ENCODE measurements at regions not wholly inside any gene's neighbourhood (a gene's known extent, or its start where the extent isn't known, plus 50 kb on each side); places are given as distances from the start of the nearest gene placed in this dataset.

DNA sequence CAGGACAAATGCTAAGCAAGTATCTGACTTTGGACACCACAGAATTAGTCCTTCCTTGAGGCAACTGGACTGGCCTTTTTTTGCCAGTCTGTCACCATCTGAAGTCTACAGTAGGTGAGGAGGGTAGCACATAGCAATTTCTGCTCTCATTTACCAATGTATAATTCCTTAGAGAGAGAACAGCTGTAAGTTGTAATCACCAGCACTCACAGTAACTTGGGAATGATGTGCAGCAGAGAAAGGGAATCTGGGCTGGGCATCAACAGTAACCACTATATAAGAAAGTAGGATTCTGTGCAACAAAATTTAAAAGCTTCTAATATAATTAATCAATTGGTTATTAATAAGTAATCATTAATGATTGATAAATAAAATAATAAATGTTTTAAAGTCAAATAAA lies 86.3 kb upstream of the FAT3 start:
- Histone ChIP-seq H3K36me3 (ENCODE audit: control insufficient read depth, insufficient read depth, low read length) (no peaks in the 10 kb centered on the region), H3K4me2 (ENCODE audit: low read depth, low read length) (no peak overlapping the region), H3K56ac (ENCODE audit: extremely low read depth, insufficient read depth, low read length) (no peak overlapping the region), H3K9me3 (ENCODE audit: control insufficient read depth, insufficient read depth, low read length) (no peaks in the 10 kb centered on the region), H3K27me3 (ENCODE audit: control insufficient read depth, insufficient read depth, low read length) (no peaks in the 10 kb centered on the region), H4K8ac (ENCODE audit: low read depth in 2 of 2, low read length in 2 of 2) (no peak overlapping the region), H3K4me3 (ENCODE audit: insufficient read depth, low read depth, low read length) (no peak overlapping the region), H3K14ac (replicated peaks; ENCODE audit: low read depth, low read length) (no peak overlapping the region), H3K23ac (ENCODE audit: low read depth, low read length) (no peak overlapping the region), H3K9ac (ENCODE audit: low read depth, low read length) (no peak overlapping the region), H4K5ac (ENCODE audit: low read depth, low read length) (no peak overlapping the region), H3K4ac (ENCODE audit: low read depth, low read length) (no peak overlapping the region), H2AK9ac (replicated peaks; ENCODE audit: low read depth, low read length, poor library complexity) (no peak overlapping the region), H4K20me1 (ENCODE audit: insufficient read depth, low read length) (no peaks in the 10 kb centered on the region), H2BK15ac (ENCODE audit: low read depth, low read length) (no peak overlapping the region), H3K4me1 (ENCODE audit: control insufficient read depth, insufficient read depth, low read length) (no peaks in the 10 kb centered on the region), H2AK5ac (ENCODE audit: low read depth, low read length) (no peak overlapping the region), H2BK5ac (ENCODE audit: low read depth, low read length, poor library complexity, severe bottlenecking) (no peak overlapping the region), H2BK120ac (ENCODE audit: low read depth, low read length) (no peak overlapping the region), H3K27ac (ENCODE audit: insufficient read depth, low read length) (no peak overlapping the region), H2AFZ (replicated peaks; ENCODE audit: low read length, poor library complexity) (no peak overlapping the region), H3K79me1 (ENCODE audit: low read depth in 1 of 2, low read length in 2 of 2) (no peaks in the 10 kb centered on the region), H3K9me1 (ENCODE audit: insufficient read depth, low read length) (no peaks in the 10 kb centered on the region), H3K18ac (ENCODE audit: low read depth, low read length) (no peak overlapping the region), H2BK20ac (ENCODE audit: low read depth, low read length) (no peak overlapping the region), H4K91ac (ENCODE audit: insufficient read depth, low read depth, low read length) (no peak overlapping the region)
- intact Hi-C loops (cut with micrococcal nuclease) = no loop called here
- TF ChIP-seq RFX5 (IDR thresholded peaks at IDR 0.05; ENCODE audit: low read depth, low read length) (no peak), POLR2A (IDR thresholded peaks at IDR 0.05; ENCODE audit: low read depth, low read length) (no peak), MAFK (IDR thresholded peaks at IDR 0.05; ENCODE audit: low read depth, low read length) (no peak), CHD1 (IDR thresholded peaks at IDR 0.05; ENCODE audit: low read depth, low read length) (no peak), FOS (IDR thresholded peaks at IDR 0.05; ENCODE audit: low read depth, low read length) (no peak), MXI1 (IDR thresholded peaks at IDR 0.05; ENCODE audit: borderline replicate concordance, low read depth, low read length) (no peak), RAD21 (IDR thresholded peaks at IDR 0.05; ENCODE audit: low read length) (no peak)
- TF ChIP-seq, protein P1, sequence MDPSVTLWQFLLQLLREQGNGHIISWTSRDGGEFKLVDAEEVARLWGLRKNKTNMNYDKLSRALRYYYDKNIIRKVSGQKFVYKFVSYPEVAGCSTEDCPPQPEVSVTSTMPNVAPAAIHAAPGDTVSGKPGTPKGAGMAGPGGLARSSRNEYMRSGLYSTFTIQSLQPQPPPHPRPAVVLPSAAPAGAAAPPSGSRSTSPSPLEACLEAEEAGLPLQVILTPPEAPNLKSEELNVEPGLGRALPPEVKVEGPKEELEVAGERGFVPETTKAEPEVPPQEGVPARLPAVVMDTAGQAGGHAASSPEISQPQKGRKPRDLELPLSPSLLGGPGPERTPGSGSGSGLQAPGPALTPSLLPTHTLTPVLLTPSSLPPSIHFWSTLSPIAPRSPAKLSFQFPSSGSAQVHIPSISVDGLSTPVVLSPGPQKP (IDR thresholded peaks at IDR 0.05; ENCODE audit: borderline replicate concordance, low read depth, low read length) = no peak
- ATAC-seq (ENCODE audit: low read depth) = no peak
- no peak for DNase-seq
- in situ Hi-C loops (cut with MboI; ENCODE audit: low sequenced_read_pairs) = no loop called here
- dilution Hi-C loops (cut with HindIII; ENCODE audit: low sequenced_read_pairs, unreplicated experiment) = no loop called here
- ChIA-PET CTCF (no interaction called here), POLR2A (ENCODE audit: unreplicated experiment) (no interaction called here)
- BruUV-seq (replicated peaks) = no TSS peak

Measured in IMR-90 (cell line).